GM18508 (cell line): ENCODE measurements at regions not wholly inside any gene's neighbourhood (a gene's known extent, or its start where the extent isn't known, plus 50 kb on each side); places are given as distances from the start of the nearest gene placed in this dataset.
"Not testable (repeated sequence)": the region's sequence is repeated elsewhere in the genome, so short reads cannot be mapped to it uniquely, and the experiment has no call there.

Experiments used
- ATAC-seq: cut with Tn5 transposase; IDR thresholded peaks from one replicate; pipeline ENCODE4 v1.9.1; 2021; ENCODE audit warnings: moderate number of reproducible peaks; ENCODE audit not compliant: insufficient read depth, unreplicated experiment

DNA sequence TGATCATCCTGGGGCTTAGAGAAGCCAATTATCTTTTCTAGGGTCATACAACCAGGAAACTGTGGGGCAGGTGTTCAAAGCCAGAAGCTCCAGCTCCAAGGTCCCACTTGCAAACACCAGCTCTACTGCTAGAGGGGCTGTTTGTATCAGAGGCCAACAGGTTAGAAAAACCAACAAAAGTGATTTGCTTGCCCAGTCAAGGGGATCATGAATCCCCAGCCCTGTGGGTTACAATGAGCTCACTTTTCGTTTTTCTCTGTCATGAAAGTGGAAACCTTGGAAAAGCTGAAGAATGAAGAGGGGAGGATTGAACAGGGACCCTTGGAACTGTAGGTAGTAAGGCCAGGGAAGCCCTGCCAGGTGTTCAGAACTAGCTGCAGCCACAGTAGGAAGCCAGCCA, 119.2 kb downstream of the SPP2 start:
- no peak for ATAC-seq

DNA sequence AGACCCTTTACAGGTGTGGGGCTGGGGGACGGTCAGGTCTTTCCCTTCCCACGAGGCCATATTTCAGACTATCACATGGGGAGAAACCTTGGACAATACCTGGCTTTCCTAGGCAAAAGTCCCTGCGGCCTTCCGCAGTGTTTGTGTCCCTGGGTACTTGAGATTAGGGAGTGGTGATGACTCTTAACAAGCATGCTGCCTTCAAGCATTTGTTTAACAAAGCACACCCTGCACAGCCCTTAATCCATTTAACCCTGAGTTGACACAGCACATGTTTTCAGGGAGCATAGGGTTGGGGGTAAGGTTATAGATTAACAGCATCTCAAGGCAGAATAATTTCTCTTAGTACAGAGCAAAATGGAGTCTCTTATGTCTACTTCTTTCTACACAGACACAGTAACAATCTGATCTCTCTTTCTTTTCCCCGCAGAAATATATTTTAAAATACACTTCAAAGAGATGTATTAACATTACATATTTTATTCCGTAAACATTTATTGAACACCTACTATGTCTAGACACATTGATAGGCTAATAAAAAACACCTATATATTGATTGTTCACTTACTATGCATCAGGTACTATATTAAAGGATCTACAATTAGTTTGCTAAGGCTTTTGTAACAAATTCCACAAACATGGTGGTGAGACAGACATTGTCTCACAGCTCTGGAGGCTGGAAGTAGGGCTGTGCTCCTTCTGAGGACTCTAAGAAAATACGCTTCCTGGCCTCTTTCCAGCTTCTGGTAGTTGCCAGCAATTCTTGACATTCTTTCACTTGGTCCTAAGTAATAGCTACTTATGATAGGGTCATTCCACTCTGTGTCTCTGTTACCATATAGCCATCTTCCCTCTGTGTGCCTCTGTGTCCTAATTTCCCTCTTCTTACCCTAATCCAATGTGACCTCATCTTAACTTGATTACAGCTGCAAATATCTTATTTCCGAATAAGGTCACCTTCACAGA, 118.4 kb downstream of the SPP2 start:
- ATAC-seq = not testable (repeated sequence)

GRCh38 chr2:234166531-234166930, 116.0 kb downstream of the SPP2 start:
- no peak for ATAC-seq

GRCh38 chr2:234165421-234165820, 114.9 kb downstream of the SPP2 start:
- no peak for ATAC-seq

- ATAC-seq = no peak
Measured at GRCh38 chr2:234164493-234165413, 114.3 kb downstream of the SPP2 start.

- no peak for ATAC-seq
Measured at GRCh38 chr2:234163510-234164045, 113.1 kb downstream of the SPP2 start.

DNA sequence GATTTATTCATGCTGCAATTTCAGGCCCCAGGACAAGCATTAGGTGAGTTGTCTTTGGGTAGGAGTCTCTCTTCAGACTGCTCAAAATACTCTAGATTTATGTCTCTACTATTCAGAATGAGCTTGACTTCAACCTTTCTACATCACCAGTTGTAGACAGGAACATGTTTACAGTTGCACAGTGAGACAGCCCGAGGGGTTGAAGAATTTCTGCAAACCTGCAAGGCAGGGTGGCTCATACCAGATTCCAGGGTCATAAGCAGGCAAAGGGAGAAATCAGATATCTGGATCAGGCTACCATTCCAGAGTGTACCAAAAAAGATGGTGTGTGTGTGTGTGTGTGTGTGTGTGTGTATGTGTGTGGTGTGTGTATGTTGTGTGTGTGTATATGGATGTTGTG, 112.4 kb downstream of the SPP2 start:
- ATAC-seq = no peak

GRCh38 chr2:234161932-234162331, 111.4 kb downstream of the SPP2 start:
- no peak for ATAC-seq

- no peak for ATAC-seq
Measured at GRCh38 chr2:234158812-234159211, 108.3 kb downstream of the SPP2 start.

DNA sequence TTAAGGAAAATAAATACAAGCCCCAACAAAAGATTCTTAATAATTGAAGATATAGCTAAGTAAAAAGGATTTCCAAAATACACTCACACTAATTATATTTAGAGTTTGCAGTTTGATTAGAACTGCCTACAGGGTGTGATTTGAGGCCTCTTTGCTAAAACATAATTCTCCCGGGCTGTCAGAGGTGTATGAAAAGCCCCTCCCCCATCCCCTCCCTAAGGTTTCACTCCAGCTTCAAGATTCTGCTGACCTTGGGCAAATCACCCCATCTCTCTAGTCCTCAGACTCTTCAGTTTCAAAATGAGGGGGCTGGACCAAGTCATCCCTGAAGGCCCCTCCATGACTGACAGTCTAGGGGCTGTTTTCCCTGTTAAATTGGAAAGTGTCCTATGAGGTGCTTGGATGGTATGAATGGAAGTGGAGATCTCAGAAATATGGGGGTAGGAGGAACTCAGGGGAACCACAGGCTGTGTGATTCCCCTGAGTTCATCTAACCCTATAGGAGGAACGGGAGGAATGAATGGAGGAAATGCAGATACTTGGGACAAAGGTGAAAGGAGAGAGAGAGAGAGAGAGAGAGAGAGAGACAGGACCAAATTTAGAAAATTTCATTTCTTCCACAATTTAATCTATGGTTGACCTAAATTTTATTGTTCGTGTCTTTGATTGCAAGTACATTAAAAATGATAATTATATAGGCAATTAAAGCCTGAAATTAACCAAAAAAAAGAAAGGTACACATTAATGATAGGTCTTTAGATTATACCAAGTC, 107.5 kb downstream of the SPP2 start:
- no peak for ATAC-seq

GRCh38 chr2:234156326-234156725, 105.8 kb downstream of the SPP2 start:
- ATAC-seq = no peak

DNA sequence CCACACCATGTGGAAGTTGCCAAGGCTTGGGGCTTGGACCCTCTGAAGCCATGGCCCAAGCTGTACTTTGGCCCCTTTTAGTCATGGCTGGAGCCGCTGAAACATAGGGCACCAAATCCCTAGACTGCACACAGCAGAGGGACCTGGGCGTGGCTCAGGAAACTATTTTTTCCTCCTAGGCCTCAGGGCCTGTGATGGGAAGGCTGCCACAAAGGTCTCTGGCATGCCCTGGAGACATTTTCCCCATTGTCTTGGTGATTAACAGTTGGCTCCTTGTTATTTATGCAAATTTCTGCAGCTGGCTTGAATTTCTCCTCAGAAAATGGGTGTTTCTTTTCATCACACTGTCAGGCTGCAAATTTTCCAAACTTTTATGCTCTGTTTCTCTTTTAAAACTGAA, 102.3 kb downstream of the SPP2 start:
- not testable (repeated sequence) for ATAC-seq

GRCh38 chr2:234147335-234147861, 96.9 kb downstream of the SPP2 start:
- no peak for ATAC-seq

- ATAC-seq = no peak
Measured at GRCh38 chr2:234146087-234146826, 95.8 kb downstream of the SPP2 start.

DNA sequence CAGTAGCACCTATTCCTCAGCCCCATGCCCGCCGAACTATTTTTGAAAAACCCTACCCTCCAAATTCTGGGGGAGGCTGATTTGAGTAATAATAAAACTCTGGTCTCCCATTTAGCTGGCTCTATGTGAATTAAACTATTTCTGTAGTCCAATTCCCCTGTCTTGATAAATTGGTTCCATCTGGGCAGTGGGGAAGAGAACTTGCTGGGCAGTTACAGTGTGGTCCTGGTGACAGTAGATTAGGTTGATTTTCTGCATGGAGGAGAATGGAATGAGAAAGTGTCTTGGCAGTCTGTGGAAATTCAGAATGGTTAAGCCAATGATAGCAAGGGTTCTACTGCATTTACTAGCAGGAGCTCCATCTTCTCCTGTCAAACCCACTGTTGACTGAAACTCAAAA, 95.0 kb downstream of the SPP2 start:
- ATAC-seq = no peak

DNA sequence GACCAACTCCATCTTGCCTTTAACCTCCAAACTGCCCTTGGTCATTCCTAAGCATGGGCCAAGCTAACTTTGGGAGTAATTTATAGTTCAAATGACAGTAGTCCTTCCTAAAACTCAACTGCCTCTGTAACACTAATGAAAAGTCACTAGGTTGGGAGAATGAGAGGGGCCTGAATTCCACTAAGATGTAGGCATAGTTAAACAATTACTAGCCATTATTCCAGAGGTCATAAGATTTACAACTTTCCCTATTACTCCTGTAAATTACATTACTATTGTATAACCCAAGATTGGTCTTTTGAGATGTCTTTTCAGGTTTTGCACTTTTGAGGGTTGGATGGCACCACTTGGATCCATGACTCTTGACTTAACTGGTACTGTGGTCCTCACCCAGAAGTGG, 94.6 kb downstream of the SPP2 start:
- ATAC-seq = no peak

DNA sequence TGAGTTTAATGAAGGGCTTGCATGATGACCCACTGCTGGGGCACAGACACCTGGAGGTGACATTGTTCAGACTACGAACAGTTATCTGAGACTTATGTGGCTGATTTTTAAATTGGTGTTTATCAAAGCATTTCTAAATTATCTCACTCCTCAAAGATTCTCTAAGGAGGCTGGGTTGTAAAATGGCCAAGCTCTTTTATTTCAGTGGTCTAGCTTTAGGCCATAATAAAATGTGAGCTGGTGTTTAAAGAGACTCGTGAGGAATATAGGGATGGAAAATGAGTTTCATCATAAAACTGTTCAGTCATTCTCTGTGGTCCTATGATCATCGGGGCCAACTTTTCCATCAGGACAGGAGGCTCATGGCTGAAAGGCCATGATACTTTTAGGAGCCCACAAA, 93.4 kb downstream of the SPP2 start:
- ATAC-seq = no peak

DNA sequence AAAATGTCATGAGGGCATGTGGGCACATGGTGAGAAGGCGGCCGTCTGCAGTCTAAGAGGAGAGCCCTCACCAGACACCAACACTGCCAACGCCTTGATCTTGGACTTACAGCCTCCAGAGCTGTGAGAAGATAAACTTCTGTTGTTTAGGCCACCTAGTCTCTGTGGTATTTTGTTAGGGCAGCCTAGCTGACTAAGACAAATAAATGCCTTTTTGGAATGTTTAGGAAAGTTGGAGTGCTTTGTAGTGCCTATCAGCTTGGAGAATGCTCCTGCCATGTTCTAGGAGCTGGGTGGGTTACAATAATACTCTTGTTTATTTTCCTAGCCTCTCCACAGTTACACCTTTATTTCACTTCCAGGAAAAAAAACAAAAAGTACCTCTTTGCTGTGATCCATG, 92.0 kb downstream of the SPP2 start:
- no peak for ATAC-seq

DNA sequence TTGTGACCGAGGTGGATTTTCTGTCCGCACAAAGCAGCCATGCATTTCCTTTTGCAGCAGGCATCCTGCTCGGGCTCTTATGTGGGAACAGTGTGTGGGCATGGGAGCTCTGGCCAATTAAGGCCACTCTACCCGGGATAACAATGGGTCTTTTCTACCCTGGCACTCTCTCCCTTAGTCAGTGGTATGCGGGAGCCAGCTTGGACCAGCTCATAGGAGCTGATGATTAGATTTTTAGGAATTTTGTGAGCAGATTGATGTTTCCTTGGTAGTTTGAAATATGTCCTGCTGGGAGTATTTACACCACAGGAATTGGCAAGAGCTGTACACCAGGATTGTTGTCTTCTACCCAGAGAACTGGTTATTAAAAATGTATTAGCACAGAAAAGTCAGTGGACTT, 89.3 kb downstream of the SPP2 start:
- no peak for ATAC-seq
